Ascending aorta (tissue), 2 donors: ENCODE measurements at regions not wholly inside any gene's neighbourhood (a gene's known extent, or its start where the extent isn't known, plus 50 kb on each side); places are given as distances from the start of the nearest gene placed in this dataset.

Source experiments
- DNase-seq, 2 donors: peaks; one replicate each; pipeline ENCODE4 v3.0.0-alpha.2; 2019; ENCODE audit warnings: low spot score in 2 of 2
- H3K27ac ChIP-seq, 2 donors: fragments of 200-600 bp; sonication (generic); one replicate each; pipeline ENCODE4 v1.5.1; 2016 to 2017; ENCODE audit warnings: mild to moderate bottlenecking in 1 of 2
- H3K27me3 ChIP-seq: fragments of 200-600 bp; sonication (generic); one replicate; pipeline ENCODE4 v1.5.1; 2017
- H3K36me3 ChIP-seq, 2 donors: fragments of 200-600 bp; sonication (generic); one replicate each; pipeline ENCODE4 v1.5.1; 2016
- H3K4me1 ChIP-seq, 2 donors: fragments of 200-600 bp; sonication (generic); one replicate each; pipeline ENCODE4 v1.5.1; 2016 to 2017; ENCODE audit warnings: mild to moderate bottlenecking in 1 of 2
- H3K4me3 ChIP-seq, 2 donors: fragments of 200-600 bp; sonication (generic); one replicate each; pipeline ENCODE4 v1.5.1; 2016 to 2017; ENCODE audit warnings: mild to moderate bottlenecking in 1 of 2
- H3K9me3 ChIP-seq, 2 donors: fragments of 200-600 bp; sonication (generic); one replicate each; pipeline ENCODE4 v1.5.1; 2016
- CTCF ChIP-seq, 3 experiments: fragments of 200-600 bp in 2 of 3; fragments of 450-650 bp in 1 of 3; sonication (generic) in 2 of 3; IDR thresholded peaks; one replicate each; pipeline ENCODE4 v1.5.1; 2016 to 2019; ENCODE audit warnings: antibody characterized with exemption in 3 of 3, mild to moderate bottlenecking in 1 of 3, moderate library complexity in 1 of 3
- intact Hi-C: fragments of 100-400 bp; cut with DNase I; formaldehyde crosslinking; loops from one replicate; pipeline ENCODE4 v1.15.1; 2023

GRCh38 chr4:56746639-56747038 is 65.5 kb upstream of the HOPX start:
- H3K9me3 ChIP-seq = no peaks in the 10 kb centered on the region
- no peak for DNase-seq
- no peak overlapping the region for H3K4me3 ChIP-seq
- TF ChIP-seq CTCF (IDR thresholded peaks at IDR 0.05) = no peak
- intact Hi-C loops = no loop called here
- no peaks in the 10 kb centered on the region for H3K27me3 ChIP-seq
- no peak overlapping the region for H3K27ac ChIP-seq
- H3K4me1 ChIP-seq = no peaks in the 10 kb centered on the region
- no peaks in the 10 kb centered on the region for H3K36me3 ChIP-seq

- Histone ChIP-seq H3K27me3 (no peaks in the 10 kb centered on the region), H3K4me3 (no peak overlapping the region), H3K36me3 (no peaks in the 10 kb centered on the region), H3K9me3 (no peaks in the 10 kb centered on the region), H3K27ac (no peak overlapping the region), H3K4me1 (no peaks in the 10 kb centered on the region)
- intact Hi-C loops = no loop called here
- TF ChIP-seq CTCF (IDR thresholded peaks at IDR 0.05) = no peak
- DNase-seq = no peak
Observed at GRCh38 chr4:56745042-56745441, 63.9 kb upstream of the HOPX start.

- H3K4me3 ChIP-seq = no peak overlapping the region
- no peak for DNase-seq
- no peaks in the 10 kb centered on the region for H3K9me3 ChIP-seq
- no peaks in the 10 kb centered on the region for H3K4me1 ChIP-seq
- no peaks in the 10 kb centered on the region for H3K36me3 ChIP-seq
- H3K27ac ChIP-seq = no peak overlapping the region
- TF ChIP-seq CTCF (IDR thresholded peaks at IDR 0.05) = no peak
- intact Hi-C loops = no loop called here
- H3K27me3 ChIP-seq = no peaks in the 10 kb centered on the region
Observed at GRCh38 chr4:56744030-56744429, 62.9 kb upstream of the HOPX start.

GRCh38 chr4:56743550-56743949 is 62.5 kb upstream of the HOPX start:
- Histone ChIP-seq H3K27me3 (no peaks in the 10 kb centered on the region), H3K27ac (no peak overlapping the region), H3K4me3 (no peak overlapping the region), H3K9me3 (no peaks in the 10 kb centered on the region), H3K4me1 (no peaks in the 10 kb centered on the region), H3K36me3 (no peaks in the 10 kb centered on the region)
- no peak for TF ChIP-seq CTCF (IDR thresholded peaks at IDR 0.05)
- DNase-seq = no peak
- intact Hi-C loops = no loop called here

GRCh38 chr4:56742080-56742871 is 61.2 kb upstream of the HOPX start:
- no peak for DNase-seq
- Histone ChIP-seq H3K4me1 (no peaks in the 10 kb centered on the region), H3K27ac (no peak overlapping the region), H3K36me3 (no peaks in the 10 kb centered on the region), H3K9me3 (no peaks in the 10 kb centered on the region), H3K27me3 (no peaks in the 10 kb centered on the region), H3K4me3 (no peak overlapping the region)
- intact Hi-C loops = no loop called here
- no peak for TF ChIP-seq CTCF (IDR thresholded peaks at IDR 0.05)

GRCh38 chr4:56741595-56741994 is 60.5 kb upstream of the HOPX start:
- H3K4me3 ChIP-seq = no peak overlapping the region
- no peak for TF ChIP-seq CTCF (IDR thresholded peaks at IDR 0.05)
- H3K27ac ChIP-seq = no peak overlapping the region
- H3K27me3 ChIP-seq = no peaks in the 10 kb centered on the region
- no peaks in the 10 kb centered on the region for H3K36me3 ChIP-seq
- DNase-seq = no peak
- no peaks in the 10 kb centered on the region for H3K9me3 ChIP-seq
- intact Hi-C loops = no loop called here
- no peaks in the 10 kb centered on the region for H3K4me1 ChIP-seq
